ENCODE measurements at regions not wholly inside any gene's neighbourhood (a gene's known extent, or its start where the extent isn't known, plus 50 kb on each side); places are given as distances from the start of the nearest gene placed in this dataset.

DNA sequence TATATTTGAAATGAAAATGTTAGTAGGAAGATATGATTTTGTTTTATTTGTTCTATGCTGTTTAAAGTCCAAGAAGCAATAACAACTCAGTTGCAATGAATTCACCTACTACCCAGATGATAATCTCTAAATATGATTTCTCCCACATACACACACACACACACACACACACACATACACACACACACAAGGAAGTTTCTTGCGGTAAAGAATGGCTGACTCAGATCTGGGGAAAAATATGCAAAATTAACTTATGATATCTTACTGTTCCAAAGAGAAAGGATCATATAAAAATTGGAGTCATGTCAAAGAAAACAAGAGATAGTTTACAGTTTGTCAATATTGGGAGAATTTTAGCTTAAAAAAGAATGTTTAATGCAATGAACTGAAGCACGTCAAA lies 456.7 kb downstream of the SLC16A7 start:
- DNase-seq, result no peak

DNA sequence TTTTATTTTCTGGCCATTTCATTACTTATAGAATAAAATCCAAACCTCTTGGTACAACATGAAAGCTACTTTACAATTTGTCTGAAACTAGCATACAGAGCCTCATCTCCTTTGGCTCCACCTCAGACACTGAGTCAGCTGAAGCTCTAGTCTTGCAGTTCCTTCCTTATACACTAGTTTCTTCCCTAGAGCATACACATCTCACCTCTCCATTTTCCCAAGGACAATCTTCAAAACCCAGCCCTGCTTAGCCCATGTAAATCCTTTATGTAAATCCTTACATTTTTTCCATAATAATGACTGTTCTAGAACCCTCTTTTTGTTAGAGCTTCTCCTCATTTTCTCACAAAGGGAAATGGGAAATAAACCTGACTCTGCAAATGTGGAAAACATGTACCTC lies 463.4 kb downstream of the SLC16A7 start:
- no peak for DNase-seq

DNA sequence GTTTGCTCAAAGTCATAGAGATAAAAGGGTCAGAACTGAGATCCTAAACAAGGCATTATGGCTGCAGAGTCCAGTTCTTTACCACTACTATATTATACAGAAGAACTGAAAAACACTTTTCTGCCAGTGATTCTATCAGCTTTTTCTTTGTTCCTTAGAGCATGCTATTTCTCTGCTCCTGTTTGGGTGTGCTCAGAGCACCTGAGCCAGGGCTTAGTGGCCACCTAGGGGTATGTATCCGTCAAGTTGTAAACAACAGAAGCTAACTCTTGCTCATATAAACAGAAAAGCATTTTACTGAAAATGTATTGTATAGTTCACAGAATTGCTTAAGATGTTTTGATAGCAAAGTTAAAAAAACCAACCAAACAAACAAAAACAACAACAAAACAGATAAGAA lies 470.8 kb downstream of the SLC16A7 start:
- DNase-seq, result no peak

DNA sequence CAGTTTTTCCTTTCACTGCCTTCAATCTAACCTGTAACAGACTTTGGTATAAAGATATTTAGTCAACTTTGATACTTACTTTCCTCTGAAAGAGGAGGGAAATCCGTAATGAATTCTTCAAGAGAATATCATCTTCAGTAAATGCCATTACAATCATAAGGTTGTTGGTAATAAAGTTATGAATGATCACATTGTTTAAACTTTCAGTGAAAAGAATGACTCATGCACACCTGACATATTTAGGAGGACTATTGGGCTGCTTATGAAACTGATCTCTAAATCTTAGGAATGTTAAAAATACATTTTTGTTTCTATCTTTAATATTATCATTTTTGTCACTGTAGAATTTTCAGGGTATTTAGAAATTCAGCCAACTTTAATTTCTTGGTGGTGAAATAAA lies 474.7 kb downstream of the SLC16A7 start:
- DNase-seq, result no peak

DNA sequence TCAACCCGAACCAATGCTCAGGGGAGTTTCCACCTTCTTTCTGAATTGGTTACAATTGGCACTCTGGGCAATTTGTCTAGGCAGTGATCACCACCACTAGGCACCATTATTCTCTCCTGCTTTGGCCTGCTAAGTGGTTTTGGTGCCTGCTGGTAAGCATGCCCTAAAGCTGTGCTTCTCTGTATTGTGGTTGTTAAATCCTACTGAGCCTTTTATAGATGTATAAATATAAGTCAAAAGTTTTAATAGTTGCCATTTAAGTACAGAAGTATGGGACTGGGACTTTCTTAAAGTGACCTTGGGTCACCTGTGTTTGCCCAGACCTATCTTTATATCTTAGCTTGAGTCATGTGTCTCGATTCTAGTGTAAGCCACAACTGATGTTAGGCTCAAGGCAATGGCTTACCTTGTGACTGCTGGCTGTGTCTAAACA lies 475.9 kb downstream of the SLC16A7 start:
- no peak for DNase-seq

DNA sequence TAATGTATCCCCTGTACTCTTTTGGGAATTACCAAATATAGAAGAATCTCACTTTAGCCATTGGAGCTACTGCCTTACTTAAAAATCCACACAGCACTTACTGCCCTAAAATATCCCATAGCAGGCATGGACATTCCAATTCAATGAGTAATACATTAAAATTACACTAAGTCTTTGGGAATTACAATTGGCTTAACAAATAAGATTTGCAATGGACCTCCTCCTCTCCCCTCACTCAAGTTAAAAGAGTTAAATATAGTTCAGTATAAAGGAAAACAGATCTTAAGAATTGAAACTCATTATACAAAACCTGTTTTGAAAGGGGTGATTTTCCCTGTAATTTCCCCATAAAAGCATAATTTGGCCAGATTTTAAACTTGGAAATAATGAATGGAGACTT lies 477.1 kb downstream of the SLC16A7 start:
- no peak for DNase-seq

DNA sequence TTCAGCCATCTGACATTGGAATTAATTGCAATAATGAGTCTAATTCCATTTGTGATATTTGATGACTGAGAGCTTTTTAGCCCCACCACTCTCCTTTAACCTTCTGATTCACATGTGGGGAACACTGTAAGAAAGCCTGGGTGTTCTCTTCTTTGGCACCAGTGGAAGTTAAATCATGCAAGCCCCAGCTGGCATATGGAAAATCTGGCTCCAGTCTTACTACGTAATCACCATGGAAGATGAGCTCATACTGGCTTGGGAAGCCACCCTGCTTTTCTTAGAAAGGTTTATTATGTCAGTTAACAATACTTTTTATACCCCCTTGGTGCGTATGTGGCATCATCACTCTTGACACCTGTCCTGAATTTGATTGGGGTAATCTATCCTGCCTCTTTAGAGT lies 479.3 kb downstream of the SLC16A7 start:
- no peak for DNase-seq

DNA sequence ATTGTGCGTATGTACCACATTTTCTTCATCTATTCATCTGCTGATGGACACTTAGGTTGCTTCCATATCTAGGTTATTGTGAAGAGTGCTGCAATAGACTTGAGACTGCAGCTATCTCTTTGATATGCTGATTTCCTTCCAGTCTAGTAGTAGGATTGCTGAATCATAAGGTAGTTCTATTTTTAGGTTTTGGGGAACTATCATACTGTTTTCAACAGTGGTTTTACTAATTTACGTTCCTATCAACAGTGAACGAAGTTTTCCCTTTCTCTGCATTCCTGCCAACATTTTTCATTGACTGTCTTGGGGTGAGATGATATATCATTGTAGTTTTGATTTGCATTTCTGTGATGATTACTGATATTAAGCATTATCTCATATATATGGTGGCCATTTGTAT lies 482.2 kb downstream of the SLC16A7 start:
- no peak for DNase-seq

DNA sequence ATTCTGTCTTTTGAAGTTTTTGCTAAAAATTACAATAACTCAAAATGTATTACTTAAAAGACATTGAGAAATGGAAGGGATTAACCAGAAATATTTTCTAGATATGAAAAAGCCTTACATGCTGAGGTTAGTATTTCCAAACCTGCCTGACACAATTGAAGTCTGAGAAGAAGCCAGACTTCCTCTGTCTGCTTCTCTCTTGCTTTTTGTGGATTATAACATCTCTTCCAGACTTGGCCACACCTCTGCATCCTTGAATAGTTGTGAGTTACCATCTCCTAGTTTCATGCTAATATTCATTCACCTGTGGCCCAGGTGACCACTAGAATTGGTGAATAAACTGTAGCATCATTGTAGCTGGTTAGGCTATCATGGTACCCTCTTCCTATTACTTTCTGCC lies 497.6 kb downstream of the SLC16A7 start:
- DNase-seq, result no peak

DNA sequence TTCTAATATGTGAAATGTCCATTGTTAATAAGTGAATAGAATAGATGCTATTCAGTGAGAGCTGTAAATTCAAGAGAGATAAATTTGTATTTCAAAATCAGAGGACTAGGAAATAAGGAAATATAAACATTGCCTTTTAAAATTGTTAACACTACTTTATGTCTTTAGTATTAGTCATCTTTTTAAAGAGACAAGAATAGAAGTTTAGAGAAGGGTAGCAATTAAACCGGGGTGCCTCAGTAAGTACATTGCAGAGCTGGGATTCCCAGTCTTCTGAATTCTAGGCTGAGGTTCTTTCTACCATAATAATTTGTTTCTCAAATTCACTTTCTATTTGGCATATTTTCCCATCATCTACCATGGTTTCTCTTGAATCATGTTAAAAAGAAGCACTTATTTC lies 498.6 kb downstream of the SLC16A7 start:
- DNase-seq, result no peak

DNA sequence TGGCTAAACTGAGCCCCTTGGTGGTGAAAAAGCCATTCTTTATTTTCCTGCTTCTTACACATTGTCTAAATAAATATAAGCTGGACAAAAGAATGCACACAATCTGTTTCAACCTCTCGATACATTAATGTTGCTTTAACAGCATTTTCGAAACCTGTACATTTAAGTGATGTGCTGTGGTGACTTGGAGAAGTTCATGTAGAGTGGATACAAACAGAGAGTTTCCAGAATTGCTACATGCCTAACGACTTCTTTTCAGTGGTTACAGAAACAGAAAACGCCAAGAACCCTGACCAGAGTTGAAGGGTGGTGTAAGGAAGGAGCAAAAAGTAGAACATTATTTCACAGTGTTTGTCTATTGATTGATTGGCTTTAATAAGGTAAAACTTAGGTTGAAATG lies 500.9 kb downstream of the SLC16A7 start:
- DNase-seq, result no peak

DNA sequence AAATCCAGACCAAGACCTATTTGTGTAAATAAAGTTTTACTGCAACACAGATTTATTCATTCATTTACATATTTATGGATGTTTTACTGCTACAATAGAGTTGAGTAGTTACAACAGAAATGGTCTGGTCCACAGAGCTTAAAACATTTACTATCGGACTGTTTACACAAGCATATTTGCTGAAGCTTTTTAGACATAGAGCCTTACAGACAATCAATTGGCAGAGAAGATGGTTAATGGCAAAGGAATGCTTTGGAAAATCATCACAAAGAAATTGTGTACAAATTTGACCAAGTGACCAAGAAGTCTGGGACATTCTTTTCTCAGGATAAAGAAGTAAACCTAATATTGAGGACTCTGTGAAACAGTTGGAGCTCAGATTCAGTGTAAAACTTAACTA lies 504.3 kb downstream of the SLC16A7 start:
- no peak for DNase-seq

DNA sequence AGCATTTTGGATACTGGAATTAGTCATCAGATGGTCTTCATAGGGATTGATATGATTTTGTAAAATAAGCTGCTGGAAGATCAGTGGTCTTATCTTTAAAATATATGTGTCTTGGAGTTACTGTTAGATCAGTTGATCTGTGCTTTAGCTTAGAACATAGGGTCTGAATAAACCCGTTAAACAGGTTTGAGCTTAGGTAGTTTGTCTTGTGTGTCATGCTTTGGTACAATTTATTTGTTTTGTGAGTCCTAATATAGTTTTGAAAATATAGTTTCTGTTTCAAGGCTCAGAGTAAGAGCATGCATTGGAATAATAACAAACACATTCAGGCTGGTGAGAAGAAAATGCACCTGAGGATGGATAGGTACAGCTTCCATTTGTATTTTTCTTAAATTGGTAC lies 505.0 kb downstream of the SLC16A7 start:
- no peak for DNase-seq

DNA sequence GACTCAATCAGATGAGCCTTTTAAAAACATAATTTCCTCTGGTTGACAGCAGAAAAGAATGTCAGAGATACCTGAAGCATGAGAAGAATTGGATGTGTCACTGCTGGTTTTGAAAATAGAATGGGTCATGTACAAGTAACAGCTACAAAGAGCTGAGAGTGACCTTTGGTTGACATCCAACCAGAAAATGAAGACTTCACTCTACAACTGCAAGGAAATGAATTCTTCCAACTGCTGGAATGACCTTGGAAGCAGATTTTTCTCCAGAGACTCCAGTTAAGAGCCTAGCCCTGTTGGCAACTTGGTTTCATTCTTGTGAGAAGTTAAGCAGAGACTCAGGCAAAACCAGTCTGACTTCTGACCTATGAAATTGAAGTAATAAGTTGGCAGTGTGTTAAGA lies 505.9 kb downstream of the SLC16A7 start:
- DNase-seq, result no peak

DNA sequence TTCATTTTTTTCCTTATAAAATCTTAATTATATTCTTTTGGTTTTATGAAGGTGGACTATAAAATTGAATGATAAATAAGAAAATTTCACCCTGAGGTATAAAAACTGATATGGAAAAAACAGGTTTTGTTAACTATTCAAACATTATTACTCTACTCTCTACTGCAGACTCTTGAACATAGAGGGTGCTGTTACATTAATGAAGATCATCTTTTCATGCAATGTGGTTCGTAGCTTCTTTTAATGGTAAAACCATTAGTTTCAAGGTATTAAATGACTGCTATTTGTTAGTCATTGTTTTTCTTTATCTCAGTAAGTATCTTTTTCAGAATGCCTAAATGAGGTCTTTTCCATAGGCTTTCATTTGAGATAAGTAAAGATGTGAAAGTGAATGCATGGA lies 510.4 kb downstream of the SLC16A7 start:
- DNase-seq, result no peak

DNA sequence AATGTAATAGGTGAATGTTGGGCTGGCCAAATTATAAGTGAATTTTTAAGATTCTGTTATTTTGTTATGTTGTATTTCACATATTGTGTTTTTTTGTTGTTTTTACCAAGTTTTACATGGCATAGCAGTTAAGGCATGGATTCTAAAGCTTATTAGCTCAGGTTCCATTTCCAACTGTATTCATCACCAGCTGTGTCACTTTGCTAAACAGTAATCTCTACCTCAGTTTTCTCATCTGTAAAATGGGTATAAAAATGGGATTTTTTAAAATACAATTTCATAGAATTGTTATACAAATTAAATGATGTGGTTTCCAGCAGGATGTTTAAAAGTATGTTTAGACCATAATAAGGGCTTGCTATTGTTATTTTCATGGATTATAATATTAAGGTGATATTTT lies 512.2 kb downstream of the SLC16A7 start:
- DNase-seq, result no peak

DNA sequence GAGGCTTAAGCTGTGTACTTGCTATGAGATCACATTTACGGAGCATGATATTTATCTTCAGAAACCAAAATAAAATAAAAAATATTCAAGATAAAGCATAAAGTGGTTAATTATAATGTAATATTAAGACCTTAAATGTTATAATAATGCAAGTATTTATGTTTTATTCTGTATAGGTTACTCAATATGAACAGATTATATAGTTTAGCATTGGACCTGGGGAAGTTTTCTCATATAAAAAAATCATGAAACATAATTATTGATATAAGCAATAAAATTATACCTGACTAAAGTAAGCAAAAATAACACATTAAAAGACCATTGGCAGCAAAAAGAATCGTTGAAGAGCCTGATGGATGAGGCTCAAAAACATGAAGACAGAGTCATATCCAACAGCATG lies 516.2 kb downstream of the SLC16A7 start:
- no peak for DNase-seq

DNA sequence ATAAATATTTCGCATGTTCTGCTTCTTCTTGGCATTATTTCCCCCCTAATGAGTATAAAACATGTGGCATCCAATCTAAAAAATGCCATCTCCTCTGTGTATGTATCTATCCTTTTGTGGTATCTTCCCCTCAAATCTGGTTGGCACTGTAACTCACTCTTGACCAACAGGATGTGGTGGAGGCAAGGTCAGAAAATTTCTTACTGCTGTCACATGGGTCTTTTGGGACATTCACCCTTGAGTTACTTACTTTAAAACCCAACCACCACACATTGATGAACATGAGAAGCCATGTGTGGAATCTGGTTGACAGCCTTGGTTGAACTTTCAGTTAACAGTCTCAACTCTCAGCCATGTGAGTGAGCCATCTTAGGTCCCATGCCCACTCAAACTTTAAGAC lies 516.9 kb downstream of the SLC16A7 start:
- DNase-seq, result no peak

DNA sequence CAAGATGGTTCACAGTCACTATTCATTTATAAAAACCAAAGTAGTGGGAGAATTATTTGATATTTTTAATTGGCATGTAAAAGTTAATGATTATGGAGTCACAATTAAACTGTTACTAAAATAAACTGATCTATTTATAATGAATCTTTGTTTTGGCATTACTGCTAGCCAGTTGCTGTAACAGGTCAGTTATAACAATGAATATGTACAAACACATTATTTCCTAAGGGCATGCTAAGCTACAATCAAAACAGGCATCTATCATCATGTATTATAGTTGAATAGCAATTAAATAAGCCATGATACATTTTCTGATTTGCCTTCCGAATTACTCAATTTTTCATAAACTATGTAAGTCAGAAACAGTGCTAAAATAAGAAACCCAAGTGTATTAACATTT lies 518.3 kb downstream of the SLC16A7 start:
- DNase-seq, result no peak

DNA sequence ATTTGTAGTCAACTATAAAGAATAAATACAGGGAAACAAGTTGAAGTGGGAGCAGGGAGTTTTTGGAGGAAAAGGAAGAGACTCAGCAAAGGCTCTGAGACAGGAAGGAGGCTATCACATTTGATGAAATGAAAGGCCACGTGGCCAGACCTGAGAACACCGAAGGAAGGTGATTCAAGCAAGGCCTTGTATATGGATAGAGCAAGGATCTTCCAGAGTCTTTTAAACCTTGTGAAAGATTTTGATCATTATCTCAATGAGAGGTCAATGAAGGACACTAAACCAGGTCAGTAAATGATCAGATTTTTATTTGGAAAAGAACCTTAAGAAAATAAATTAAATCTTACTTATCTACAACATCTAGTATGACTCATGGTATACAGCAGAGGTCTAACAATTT lies 523.5 kb downstream of the SLC16A7 start:
- DNase-seq, result no peak

DNA sequence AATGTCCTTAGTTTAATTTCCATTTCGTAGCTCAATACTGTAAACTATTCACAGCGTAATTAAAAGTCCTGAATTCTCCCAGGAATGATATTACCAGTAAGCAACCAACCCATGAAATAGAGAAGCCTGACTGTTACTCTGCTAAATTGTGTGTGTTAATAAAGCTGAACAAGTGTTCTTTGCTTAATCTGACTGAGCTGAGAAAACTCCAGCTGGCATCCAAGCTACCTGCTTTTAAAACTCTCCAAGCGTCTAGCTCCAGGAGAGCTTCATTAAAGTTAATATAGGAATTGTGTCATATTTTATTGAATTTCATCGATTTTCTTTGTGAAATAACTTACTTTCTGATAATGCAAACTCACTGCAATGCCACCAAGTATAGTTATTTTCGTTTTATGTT lies 524.4 kb downstream of the SLC16A7 start:
- DNase-seq, result no peak

DNA sequence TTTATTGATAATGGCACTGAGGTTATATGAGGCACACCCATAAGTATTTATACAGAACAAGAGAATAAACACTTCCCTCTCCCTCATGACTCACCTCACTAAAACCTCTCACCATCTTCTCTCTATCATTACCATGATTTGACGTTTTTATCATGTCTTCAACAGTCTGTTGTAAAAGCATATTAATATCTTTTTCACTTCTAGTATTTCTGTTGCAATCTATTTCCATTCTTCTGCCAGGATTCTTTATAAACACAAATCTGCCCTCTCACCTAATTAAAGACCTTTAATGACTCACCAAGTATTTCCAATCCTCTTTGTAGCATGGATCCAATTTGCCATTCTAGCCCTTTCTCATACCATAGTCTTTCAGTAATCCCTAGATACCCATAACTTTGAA lies 527.7 kb downstream of the SLC16A7 start:
- no peak for DNase-seq

DNA sequence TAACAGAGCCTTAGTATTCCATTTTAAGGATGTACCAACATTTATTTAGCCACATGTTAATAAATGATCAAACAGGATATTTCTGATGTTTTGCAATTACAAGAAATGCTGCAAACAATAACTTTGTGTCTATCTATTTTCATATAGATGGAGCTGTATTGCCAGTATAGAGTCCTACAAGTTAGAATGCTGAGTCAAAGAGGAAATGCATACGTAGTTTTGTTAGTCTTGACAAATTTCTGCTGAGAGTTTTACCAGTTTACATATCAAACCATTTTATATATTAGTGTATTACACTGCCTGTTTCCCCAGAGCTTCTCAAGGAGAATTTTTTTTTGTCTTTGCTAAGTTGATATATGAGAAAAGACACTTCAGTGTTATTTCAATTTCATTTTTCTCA lies 541.7 kb downstream of the SLC16A7 start:
- DNase-seq, result no peak

DNA sequence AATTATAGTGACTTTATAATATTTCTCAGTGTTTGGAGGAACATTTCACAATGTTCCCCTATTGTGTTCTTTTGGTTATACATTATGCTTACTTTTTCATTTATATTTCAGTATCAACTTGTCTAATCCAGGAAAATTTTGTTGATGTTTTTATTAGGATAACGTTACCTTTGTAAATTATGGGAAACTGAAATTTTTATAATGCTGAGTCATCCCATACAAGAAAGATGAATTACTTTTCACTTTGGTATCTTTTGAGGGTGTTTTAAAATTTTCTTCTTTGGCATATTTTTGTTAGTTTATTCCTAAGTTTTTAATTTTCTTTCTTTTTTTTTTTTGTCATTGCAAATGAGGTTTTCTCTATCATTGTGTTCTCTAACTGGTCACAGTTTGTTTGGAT lies 542.7 kb downstream of the SLC16A7 start:
- no peak for DNase-seq

DNA sequence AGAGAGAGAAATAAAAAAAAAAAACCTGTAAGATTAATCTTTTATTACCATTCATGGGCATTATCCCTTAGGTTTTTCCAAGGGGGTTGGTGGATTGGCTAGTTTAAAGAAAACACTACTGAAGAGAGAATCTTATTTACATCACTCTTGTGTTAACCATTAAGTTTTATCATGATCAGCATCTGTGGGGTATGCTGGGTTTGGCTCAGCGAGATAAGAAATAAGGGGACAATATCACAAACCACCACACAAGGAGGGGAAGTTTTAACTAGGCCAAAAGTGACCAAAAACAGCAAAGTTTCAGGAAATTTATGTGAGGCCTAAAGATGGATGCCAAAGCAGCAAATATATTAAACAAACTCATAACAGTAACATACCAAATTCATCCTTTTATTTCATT lies 548.6 kb downstream of the SLC16A7 start:
- no peak for DNase-seq

DNA sequence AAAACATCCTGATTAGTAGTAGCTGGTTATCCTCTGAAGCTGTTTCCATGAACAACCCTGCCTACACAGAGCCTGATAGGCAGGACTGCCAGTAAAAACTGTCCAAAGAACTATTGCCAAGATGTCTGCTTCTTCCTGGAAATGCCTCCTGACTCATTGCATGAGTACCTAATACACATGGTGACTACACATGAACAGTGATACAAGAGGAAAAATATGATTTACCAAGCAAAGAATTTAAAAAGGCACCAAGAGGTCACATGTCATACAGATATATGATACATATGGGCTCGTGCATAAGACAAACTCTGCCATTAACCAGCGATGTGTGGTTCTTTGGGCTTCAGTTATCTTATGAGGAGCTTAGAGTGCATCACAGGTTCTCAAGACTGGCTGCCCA lies 552.3 kb downstream of the SLC16A7 start:
- DNase-seq, result no peak

Data from retina (tissue), 1 donor.